WTC11 (cell line): ENCODE measurements at regions not wholly inside any gene's neighbourhood (a gene's known extent, or its start where the extent isn't known, plus 50 kb on each side); places are given as distances from the start of the nearest gene placed in this dataset.

Experiments
- ATAC-seq: fragments of 200-7000 bp; cut with Tn5 transposase; 2 replicates; pipeline ENCODE4 v1.10.0; 2021; ENCODE audit warnings: mild to moderate bottlenecking, moderate library complexity
- CTCF ChIA-PET: fragments of 300-600 bp; sonication (Branson Sonifier 250); formaldehyde crosslinking; loops from one replicate; lab custom pipeline; 2021; ENCODE audit warnings: antibody characterized with exemption; lab: Charles Lee
- POLR2A ChIA-PET: fragments of 350-600 bp; sonication (Branson Sonifier 250); formaldehyde crosslinking; loops from one replicate; lab custom pipeline; 2021; ENCODE audit warnings: antibody characterized with exemption; lab: Charles Lee
- DNase-seq: peaks from one replicate; pipeline ENCODE4 v3.0.0; 2021; ENCODE audit warnings: low spot score
- H3K27ac Mint-ChIP-seq: 2 replicates; pipeline ENCODE4 v1.8.0; 2021; ENCODE audit warnings: mixed read lengths
- H3K27me3 Mint-ChIP-seq: 2 replicates; pipeline ENCODE4 v1.8.0; 2021; ENCODE audit warnings: low read depth, mild to moderate bottlenecking, moderate library complexity, mixed read lengths
- H3K36me3 Mint-ChIP-seq: 2 replicates; pipeline ENCODE4 v1.8.0; 2021; ENCODE audit warnings: mixed read lengths
- H3K4me1 Mint-ChIP-seq: 2 replicates; pipeline ENCODE4 v1.8.0; 2022; ENCODE audit warnings: mixed read lengths
- H3K4me3 Mint-ChIP-seq: 2 replicates; pipeline ENCODE4 v1.8.0; 2021; ENCODE audit warnings: mild to moderate bottlenecking, moderate library complexity, mixed read lengths
- H3K9me3 Mint-ChIP-seq: 2 replicates; pipeline ENCODE4 v1.8.0; 2021; ENCODE audit warnings: mixed read lengths
- CBFB ChIP-seq: sonication (generic); formaldehyde crosslinking; IDR thresholded peaks from 2 replicates; pipeline ENCODE4 v1.8.1; 2022; ENCODE audit warnings: mild to moderate bottlenecking, low read depth, missing genetic modification reagents
- CREB1 ChIP-seq: sonication (generic); formaldehyde crosslinking; IDR thresholded peaks from 2 replicates; pipeline ENCODE4 v1.8.0; 2023; ENCODE audit warnings: mild to moderate bottlenecking, missing genetic modification reagents
- FOXP1 ChIP-seq: sonication (generic); formaldehyde crosslinking; IDR thresholded peaks from 2 replicates; pipeline ENCODE4 v1.8.0; 2022; ENCODE audit warnings: missing genetic modification reagents, mild to moderate bottlenecking, moderate library complexity, borderline replicate concordance
- KAT7 ChIP-seq: sonication (generic); formaldehyde crosslinking; IDR thresholded peaks from 2 replicates; pipeline ENCODE4 v1.8.1; 2023; ENCODE audit warnings: missing genetic modification reagents, mild to moderate bottlenecking, borderline replicate concordance
- MAX ChIP-seq: sonication (generic); formaldehyde crosslinking; IDR thresholded peaks from 2 replicates; pipeline ENCODE4 v1.8.0; 2022; ENCODE audit warnings: mild to moderate bottlenecking, missing genetic modification reagents
- NFYB ChIP-seq: sonication (generic); formaldehyde crosslinking; conservative IDR thresholded peaks from 2 replicates; pipeline ENCODE4 v1.8.0; 2022; ENCODE audit warnings: low read depth, missing genetic modification reagents
- PRDM15 ChIP-seq: sonication (generic); formaldehyde crosslinking; IDR thresholded peaks from 2 replicates; pipeline ENCODE4 v1.8.0; 2022; ENCODE audit warnings: missing genetic modification reagents
- RORB ChIP-seq: fragments of 250-450 bp; sonication (Bioruptor Pico); IDR thresholded peaks from 2 replicates; pipeline ENCODE4 v1.9.0; 2021; ENCODE audit warnings: mild to moderate bottlenecking
- STAT6 ChIP-seq: sonication (generic); formaldehyde crosslinking; conservative IDR thresholded peaks from 2 replicates; pipeline ENCODE4 v1.8.1; 2023; ENCODE audit warnings: mild to moderate bottlenecking, low read depth, missing genetic modification reagents, moderate library complexity
- ZNF232 ChIP-seq: sonication (generic); formaldehyde crosslinking; IDR thresholded peaks from 2 replicates; pipeline ENCODE4 v1.8.0; 2022; ENCODE audit warnings: mild to moderate bottlenecking, missing genetic modification reagents
- ZNF416 ChIP-seq: fragments of 250-450 bp; sonication (Bioruptor Pico); IDR thresholded peaks from 2 replicates; pipeline ENCODE4 v1.9.0; 2021; ENCODE audit warnings: mild to moderate bottlenecking, inconsistent platforms
- TF ChIP-seq, protein P1 (sequence below): sonication (generic); formaldehyde crosslinking; IDR thresholded peaks from 2 replicates; pipeline ENCODE4 v1.8.1; 2022; ENCODE audit warnings: low read depth, mild to moderate bottlenecking, moderate library complexity, missing genetic modification reagents, borderline replicate concordance
- TF ChIP-seq, protein P2 (sequence below): sonication (generic); formaldehyde crosslinking; IDR thresholded peaks from 2 replicates; pipeline ENCODE4 v1.8.1; 2022; ENCODE audit warnings: mild to moderate bottlenecking, moderate library complexity, missing genetic modification reagents

GRCh38 chr20:56774873-56775272 is 145.8 kb downstream of the TFAP2C start:
- H3K27me3 Mint-ChIP-seq = no peaks in the 10 kb centered on the region; the same call in 1 of the 2 replicates
- H3K4me1 Mint-ChIP-seq = peaks cover 43% of the 10 kb centered on the region
- DNase-seq (no peak), ATAC-seq (no peak)
- no peaks in the 10 kb centered on the region for H3K9me3 Mint-ChIP-seq
- no peak overlapping the region for H3K4me3 Mint-ChIP-seq
- no peak overlapping the region for H3K27ac Mint-ChIP-seq
- TF ChIP-seq ZNF416 (CRISPR knock-in tag) (no peak), FOXP1 (CRISPR knock-in tag) (no peak), RORB (CRISPR knock-in tag) (no peak), STAT6 (CRISPR knock-in tag) (no peak), KAT7 (no peak), PRDM15 (CRISPR knock-in tag) (no peak), CBFB (CRISPR knock-in tag) (no peak)
- TF ChIP-seq, protein P1, sequence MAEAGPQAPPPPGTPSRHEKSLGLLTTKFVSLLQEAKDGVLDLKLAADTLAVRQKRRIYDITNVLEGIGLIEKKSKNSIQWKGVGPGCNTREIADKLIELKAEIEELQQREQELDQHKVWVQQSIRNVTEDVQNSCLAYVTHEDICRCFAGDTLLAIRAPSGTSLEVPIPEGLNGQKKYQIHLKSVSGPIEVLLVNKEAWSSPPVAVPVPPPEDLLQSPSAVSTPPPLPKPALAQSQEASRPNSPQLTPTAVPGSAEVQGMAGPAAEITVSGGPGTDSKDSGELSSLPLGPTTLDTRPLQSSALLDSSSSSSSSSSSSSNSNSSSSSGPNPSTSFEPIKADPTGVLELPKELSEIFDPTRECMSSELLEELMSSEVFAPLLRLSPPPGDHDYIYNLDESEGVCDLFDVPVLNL (CRISPR knock-in tag) = no peak
- no peaks in the 10 kb centered on the region for H3K36me3 Mint-ChIP-seq
- ChIA-PET POLR2A (no interaction called here), CTCF (no interaction called here)

GRCh38 chr20:56776345-56776744 is 147.2 kb downstream of the TFAP2C start:
- ATAC-seq (peak; percentile 80), DNase-seq (peak; percentile 19)
- no peak overlapping the region for H3K27ac Mint-ChIP-seq
- ChIA-PET POLR2A (interaction anchor here (0.6 kb wide), 1 partner anchor 8 kb away, joined by 3 read pairs; no protein-coding TSS in a partner anchor), CTCF (no interaction called here)
- H3K4me3 Mint-ChIP-seq = no peak overlapping the region
- H3K36me3 Mint-ChIP-seq = no peaks in the 10 kb centered on the region
- H3K9me3 Mint-ChIP-seq = no peaks in the 10 kb centered on the region
- TF ChIP-seq MAX (0 out of 2 replicates have a peak, but pooled peaks have one; percentile 17), NFYB (peak; percentile 42; the same call in 1 of the 2 replicates), CBFB (CRISPR knock-in tag) (no peak), ZNF232 (no peak), CREB1 (CRISPR knock-in tag) (no peak)
- TF ChIP-seq, protein P1 (CRISPR knock-in tag) = no peak
- TF ChIP-seq, protein P2, sequence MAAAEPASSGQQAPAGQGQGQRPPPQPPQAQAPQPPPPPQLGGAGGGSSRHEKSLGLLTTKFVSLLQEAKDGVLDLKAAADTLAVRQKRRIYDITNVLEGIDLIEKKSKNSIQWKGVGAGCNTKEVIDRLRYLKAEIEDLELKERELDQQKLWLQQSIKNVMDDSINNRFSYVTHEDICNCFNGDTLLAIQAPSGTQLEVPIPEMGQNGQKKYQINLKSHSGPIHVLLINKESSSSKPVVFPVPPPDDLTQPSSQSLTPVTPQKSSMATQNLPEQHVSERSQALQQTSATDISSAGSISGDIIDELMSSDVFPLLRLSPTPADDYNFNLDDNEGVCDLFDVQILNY (CRISPR knock-in tag) = no peak
- peaks cover 3% of the 10 kb centered on the region for H3K27me3 Mint-ChIP-seq
- peaks cover 54% of the 10 kb centered on the region for H3K4me1 Mint-ChIP-seq
